HG02870 (cell line): ENCODE measurements at regions not wholly inside any gene's neighbourhood (a gene's known extent, or its start where the extent isn't known, plus 50 kb on each side); places are given as distances from the start of the nearest gene placed in this dataset.

ENCODE experiments used
- ATAC-seq: cut with Tn5 transposase; IDR thresholded peaks from one replicate; pipeline ENCODE4 v1.9.1; 2021; ENCODE audit warnings: mild to moderate bottlenecking, moderate library complexity; ENCODE audit not compliant: unreplicated experiment

DNA sequence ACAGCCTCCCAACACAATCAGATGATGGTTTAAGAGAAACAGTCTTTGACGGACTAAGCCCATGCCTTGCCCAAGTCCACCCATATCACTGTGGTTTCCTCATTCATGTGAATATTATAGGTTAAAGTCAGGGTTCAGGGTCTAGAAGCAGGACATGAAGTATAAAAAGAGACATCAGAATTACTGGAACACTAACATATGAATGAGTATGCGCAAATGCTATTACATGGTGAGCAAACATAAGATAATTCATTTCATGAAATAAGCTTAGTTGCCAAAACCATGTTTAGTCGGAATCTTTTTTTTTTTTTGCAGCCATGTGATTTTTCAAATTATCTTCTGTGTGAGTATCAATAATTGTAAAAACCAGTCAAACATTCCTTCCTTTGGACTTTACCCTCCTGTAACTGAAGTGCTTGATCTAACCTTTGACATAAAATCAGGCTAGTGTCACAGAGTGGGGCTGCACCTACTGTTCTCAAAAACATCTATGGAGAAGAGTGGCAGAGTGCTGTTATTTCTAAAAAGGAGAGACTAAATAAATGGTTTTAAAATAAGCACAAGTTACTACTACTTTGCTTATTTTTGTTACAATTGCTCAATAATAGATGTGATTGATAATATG is 84.9 kb upstream of the NRIP1 start:
- ATAC-seq: no peak

DNA sequence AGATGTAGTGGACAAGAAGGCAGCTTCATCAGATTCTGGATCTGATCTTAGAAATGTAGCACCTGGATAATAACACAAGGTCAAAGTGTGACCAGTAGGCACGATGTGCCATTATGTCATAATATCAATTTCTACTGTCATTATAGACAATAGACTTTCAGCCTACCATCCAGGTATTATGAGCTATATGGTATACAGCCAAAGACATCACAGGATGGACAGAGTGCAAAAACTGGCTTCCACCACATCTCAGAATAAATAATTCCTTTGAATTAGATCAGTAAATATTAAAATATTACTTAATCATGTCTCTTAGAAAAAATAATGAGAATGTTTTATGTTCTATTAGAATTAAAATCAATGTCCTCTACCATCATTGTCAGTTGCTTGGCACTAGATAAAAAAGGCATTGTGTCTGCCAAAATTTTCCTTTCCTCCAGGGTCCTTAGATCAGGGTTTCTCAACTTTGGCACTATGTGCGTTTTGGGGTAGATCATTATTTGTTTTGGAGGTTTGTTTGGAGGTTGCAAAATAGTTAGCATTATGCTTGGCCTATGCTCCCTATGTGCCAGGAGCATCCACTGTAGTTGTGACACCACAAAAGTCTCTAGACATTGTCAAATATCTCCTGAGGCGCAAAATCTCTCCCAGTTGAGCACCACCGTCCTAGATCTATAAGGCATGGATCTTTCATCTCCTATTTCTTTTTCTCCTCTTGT is 86.7 kb upstream of the NRIP1 start:
- no peak for ATAC-seq

DNA sequence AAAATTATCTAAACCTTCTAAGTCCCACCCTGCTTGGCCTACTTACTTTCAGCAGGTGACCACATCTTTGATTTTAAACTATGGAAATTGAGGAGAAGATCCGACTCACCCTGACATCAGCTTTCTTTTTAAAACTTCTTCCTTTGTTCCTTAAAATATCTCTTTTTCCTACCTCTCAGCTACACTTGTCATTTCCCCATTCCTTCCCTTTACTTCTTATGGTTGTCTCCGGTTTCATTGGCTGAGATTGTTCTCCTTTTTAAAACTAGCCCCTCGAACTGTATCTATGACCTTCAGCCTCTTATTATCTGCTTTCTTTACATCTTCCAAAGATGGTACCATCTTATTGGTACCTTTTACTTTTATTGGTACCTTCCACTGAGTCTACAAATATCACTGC is 87.8 kb upstream of the NRIP1 start:
- no peak for ATAC-seq

DNA sequence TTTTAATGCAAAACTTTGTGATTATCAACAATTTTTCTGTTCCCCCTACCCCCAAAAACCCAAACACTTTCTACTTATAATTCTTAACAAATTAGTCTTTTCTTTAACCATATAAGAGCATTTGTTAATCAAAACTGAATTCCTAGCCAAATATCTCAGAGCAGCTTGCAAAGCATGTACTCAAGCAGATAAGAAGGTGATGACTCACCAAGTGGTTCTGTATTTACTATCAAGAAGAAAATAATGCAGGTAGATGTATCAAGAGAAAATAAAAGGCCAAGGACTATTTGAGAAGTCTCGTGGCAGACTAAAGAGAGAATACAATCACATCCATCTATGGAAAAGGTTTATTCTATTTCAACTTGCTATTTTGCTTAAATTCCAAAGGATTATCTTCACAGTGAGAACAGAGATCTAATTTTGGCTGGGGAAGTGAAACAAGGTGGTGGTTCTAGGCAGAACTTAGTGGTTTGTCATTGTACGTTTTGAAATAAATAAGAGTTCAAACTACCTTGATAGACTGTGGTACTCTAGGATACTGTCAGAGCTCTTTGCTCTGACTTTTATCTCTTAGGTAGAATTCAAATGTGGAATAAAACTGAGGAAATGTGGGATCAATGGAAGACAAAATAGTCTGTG is 94.7 kb upstream of the NRIP1 start:
- peak; percentile 93 for ATAC-seq

DNA sequence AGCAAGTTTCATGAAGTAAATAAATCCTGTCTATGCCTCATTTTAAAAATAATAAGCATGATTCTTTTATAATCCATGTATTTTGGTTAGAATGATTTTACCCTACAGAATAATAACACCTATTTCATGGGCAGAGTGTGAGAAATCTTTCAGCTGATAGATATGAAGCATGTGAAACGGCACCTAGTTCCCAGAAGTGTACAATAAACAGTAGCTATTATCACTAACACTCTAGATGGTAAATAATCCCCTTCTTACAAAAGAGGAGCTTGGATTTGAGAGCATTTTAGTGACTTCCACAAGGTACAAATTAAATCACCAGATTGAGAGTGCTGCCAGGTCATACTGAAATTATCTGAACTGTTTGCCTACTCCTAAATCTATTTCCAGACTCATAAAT is 95.3 kb upstream of the NRIP1 start:
- no peak for ATAC-seq

DNA sequence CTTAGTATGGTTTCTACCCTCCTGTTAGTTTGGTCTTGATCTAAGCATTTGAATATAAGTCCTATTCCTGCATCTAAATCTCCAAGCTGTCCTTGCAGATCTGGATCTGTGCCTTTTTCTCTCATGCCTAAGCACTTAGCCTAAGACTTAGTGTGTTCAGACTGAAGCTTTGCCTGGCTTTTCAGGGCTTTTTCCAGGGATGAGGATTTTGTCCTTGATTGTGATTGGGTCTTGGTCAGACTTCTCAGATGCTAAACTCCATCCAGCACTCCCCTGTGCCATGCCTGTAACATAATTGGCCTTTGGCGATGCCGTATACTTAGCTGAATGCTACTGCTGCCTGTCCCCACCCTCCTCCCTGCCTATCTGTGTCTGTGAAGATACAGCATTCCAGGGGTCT is 98.1 kb upstream of the NRIP1 start:
- ATAC-seq: no peak

DNA sequence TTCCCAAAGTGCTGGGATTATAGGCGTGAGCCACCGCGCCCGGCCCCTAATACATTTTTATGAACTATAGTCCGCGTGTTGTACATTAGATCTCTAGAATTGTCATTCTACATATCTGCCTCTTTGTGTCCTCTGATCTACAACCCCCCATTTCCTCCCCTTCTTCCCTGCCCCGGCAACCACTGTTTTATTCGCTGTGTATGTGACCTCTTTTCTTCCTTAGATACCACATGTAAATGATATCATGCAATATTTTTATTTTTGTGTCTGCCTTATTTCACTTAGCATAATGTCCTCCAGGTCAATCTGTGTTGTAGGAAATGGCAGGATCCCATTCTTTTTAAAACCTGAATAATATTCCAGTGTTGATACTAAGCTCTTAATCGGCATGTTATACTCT is 99.5 kb upstream of the NRIP1 start:
- no peak for ATAC-seq

DNA sequence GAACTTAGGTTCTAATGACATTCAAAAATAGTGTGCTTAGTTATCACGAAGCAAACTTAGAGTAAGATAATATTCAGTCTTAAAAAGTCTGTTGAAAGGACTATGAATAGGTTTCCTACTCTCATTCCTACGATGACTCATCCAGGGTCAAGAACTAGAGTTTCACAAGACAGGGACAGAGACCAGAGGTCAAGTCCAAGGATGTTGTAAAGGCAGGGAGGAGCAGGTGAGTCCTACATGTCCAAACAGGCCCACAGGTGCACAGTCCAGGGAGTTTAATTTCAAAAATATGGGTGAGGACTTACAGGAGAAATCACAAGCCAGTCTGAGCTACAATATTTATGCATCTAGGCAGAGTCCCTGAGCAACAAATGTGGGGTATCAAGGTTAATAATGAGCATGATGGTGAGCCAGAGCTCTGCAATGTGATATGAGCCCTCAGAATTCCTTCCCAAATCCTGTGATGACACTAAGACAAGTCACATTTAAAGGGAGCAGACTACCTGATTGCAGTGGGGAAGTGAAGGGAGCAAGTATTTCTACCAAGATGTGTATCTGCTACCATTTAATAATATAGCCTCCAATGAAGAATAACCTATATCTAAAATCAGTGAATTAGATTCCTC is 100.0 kb upstream of the NRIP1 start:
- ATAC-seq: no peak

DNA sequence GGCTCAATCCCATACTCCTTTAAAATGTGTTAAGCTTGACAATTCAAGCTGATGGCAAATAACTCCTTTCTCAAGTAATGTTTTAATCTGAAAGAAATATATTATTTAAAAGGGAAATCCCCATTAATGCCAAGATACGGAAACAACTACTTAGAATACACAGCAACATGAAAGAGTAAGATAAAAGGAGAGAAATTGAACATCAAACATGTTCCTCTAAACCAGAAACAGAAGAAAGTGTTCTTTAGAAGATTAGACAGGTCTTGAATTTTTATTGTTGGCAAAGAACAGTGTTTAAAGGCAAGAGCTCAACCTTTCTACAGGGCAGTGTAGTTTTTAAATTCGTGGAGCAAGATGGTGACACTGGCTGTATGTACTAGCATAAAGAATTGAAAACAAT is 105.8 kb upstream of the NRIP1 start:
- no peak for ATAC-seq

DNA sequence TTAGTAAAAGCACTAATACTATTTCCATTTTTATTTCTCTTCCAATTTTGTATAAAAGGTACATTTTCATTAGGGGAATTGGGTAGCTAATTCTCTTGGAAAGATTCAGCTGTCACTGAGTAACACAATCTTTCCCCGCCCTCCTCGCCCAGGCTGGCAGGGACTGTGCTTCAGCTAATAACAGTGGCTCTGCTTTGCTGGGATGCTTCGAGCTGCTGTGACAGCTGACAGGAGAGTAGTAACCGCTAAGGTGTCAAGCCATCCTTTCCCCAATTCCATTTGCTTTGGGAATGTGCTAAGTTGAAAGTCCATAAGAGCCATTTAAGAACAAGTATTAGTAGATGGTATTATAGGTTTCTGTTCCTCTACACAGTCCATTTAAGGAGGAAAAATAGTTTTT is 106.7 kb upstream of the NRIP1 start:
- ATAC-seq: no peak

DNA sequence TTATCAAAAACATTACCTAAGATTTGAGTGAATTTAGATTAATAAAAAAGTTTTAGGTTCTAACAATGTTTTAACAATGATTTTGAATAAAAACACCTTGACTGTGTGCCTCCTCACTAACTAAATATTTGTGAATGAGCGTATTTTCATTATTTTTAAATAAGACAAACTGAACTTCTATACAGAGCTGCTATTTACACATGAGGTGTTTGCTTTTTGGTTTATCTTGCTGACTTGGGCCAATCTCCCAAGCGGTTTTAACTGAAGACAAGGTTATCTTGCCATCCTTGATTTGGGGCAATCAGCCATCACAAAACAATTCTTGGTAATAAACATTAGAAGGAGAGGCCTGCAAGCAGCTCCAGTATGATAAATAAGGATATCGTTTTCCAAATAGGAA is 108.2 kb upstream of the NRIP1 start:
- ATAC-seq: no peak

DNA sequence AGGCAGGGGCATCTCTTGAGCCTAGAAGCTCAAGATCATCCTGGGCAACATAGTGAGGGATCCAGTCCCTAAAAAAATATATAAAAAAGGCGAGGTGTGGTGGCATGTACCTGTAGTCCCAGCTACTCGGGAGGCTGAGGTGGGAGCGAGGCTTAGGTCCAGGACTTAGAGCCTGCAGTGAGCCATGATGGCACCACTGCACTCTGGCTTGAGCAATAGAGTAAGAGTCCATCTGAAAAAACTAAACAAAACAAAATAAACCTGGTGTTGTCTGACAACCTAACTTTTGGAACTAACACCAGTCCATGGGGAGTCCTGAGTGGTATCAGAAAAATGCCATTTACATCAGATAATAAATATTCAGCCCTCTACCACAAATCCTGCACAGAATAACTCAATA is 110.1 kb upstream of the NRIP1 start:
- ATAC-seq: no peak

DNA sequence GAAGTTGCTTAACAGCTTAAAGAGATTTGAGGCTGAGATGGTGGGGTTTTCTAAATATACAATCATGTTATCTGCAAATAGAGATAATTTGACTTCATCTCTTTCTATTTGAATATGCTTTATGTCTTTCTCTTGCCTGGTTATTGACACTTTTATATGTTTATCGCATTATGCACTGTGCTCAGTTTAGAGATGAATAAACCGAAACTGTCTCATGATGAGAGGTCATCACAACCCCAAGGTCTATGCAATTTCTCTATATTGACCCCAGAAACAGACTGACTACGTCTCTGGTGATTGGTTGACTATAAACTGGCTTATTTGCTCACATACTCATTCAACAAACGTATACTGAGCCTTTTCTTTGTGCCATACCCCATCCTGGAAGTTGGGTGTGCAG is 117.9 kb upstream of the NRIP1 start:
- peak; percentile 65 for ATAC-seq

DNA sequence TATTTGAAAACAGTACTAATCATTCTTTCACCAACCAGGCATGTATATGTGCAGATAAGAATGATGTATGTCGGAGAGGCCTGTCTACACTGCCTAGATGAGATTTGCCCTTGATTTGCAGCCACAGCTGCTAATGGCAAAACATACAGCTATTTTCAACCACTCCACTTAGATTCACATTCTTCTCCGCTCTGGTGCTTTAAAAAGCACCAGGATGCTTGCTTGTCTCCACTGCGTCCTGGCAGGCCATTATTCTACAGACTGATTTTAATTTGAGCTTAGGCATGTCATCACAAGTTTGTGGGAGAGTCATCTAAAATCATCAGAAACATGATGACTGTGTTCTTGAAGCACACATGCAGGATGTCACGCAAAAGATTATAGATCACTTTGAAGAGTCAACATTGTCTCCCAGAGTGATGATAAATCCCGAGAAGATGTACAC is 119.0 kb upstream of the NRIP1 start:
- ATAC-seq: no peak

DNA sequence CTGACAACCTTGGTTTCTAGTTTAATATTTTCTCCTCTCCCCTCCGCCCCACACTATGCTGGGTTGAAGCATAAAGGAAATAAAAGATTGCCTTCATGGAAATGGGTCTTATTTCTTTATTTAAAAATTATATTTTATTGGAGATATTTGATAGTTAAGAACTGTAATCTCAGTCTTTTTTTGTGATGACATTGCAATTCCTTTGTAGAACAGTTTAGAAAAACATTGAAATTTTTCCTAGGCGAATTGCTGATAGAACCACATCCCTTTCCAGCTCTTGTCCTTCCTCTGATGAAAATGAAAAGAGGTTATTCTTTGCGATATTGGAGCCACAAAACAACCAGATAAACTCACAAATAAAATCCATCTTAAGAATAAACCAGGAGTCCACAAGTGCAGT is 125.6 kb upstream of the NRIP1 start:
- ATAC-seq: no peak

DNA sequence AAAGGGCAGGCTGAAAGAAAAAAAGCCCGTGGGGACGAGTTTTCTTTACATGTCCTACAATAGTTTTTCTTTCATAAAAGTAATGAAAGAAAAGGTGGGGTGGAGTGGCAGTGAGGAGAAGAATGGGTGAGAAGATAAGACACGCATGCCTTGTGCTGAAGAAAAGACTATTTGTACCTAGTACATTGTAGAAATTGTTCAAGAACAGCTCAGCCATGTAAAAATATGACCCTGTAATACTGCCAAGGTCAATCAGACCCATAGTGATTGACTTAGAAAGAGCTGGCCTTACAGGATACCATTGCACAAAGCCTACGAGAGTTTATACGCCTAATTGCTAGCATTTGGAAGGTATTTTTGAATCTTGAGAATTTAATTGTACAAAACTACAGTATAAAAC is 126.0 kb upstream of the NRIP1 start:
- ATAC-seq: no peak

DNA sequence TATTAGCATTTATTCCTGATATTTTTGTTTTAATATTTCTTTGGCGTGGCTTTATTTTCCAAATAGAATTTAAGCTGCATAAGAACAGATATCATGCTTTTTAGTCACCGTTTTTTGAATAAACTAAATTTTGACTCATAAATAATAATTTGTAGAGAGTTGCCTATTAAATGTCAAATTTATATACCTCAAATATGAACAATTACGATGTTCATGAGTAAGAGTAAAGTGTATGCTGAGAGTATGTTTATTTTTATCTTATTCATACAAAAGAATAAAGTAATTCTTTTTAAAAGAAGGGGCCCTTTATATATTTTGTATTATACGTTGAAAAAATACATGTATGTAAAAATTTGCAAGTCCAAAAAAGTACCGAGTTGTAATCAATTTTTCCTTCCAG is 126.5 kb upstream of the NRIP1 start:
- no peak for ATAC-seq

DNA sequence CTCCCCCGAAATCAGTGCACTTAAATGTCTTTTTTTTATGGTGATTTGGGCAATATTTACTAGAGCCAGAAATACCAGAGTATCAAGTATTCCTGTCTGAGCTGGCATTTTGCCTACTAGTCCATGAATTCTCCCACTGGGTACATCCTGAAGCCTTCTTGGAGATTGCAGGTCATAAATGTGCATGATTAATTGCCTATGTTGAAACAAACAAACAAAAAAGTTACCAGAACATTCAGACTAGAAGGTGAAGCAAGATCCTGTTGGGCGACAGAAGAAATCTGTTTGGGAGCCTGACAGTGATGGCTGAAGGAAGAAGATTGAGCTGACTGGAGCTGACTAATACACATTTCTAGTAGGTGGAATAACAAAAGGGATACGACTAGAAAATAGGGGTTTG is 127.4 kb upstream of the NRIP1 start:
- ATAC-seq: no peak

DNA sequence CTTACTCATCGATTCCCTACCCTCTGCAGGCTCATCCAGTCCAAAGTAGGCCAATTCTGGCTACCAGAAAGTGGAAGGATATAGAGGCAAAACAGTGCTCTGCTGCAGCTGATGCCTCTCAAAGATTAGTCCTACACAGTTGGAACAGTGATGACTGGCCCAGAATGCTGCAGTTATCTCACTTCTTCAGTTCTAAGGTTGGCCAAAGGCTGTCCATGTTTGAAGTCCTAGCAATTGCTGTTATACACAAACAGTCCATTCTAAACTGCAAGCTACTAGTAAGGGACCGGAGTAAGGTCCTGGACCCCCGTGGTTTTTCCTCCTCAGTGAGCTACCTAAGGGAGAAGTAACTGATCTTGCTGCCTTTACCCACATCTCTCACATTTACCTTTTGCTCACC is 129.1 kb upstream of the NRIP1 start:
- ATAC-seq: no peak

DNA sequence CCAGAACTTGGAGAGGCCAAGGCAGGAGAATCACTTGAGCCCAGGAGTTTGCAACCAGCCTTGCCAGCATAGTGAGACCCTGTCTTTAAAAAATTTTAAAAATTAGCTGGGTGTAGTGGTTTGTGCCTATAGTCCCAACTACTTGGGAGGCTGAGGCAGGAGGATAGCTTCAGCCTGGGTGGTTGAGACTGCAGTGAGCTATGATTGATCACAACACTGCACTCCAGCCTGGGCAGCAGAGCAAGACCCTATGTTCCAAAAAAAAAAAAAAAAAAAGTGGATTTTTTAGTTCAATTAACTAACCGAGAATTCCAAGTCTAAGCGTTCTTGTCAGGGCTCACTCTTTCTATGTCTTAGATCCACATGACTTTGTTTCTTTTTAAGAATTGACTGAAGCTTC is 130.3 kb upstream of the NRIP1 start:
- no peak for ATAC-seq

DNA sequence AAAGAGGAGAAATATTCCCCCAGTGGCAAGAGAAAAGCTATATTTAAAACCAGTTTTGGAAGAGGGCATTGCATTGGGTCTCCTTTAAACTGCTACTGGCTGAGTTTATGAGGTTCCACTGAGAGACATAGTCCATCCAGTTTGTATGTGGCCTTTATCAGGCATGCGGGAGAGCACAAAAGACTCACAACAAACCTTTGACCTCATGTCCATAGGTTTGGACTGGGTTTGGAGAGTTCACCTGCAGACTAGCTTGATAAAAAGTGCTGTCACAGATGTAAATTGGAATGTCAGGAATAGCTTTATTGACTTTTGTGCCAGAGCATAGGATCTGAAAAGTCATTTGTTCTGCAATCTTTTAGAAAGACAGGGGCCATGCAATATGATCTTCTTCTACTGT is 131.0 kb upstream of the NRIP1 start:
- ATAC-seq: no peak

DNA sequence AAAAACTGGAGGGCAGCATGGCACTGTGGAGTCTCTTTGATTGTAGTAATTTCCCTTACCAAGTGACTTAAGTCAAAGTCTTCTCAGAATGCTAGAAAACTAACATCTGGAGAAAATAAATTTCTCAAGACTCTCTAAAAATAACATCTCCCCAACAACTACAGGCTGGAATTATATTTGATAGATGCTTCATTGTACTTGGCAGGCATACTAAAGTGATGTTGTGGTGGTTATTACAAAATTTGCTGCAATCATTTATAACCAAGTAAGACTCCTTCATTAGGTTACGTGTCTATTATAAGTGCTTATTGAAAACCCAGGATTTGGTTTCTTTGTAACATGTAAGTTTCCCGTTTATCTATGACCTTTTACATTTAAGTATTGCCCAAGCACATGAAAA is 132.9 kb upstream of the NRIP1 start:
- no peak for ATAC-seq
